AG10803 (cell line): ENCODE measurements at regions not wholly inside any gene's neighbourhood (a gene's known extent, or its start where the extent isn't known, plus 50 kb on each side); places are given as distances from the start of the nearest gene placed in this dataset.
"Not testable (repeated sequence)": the region's sequence is repeated elsewhere in the genome, so short reads cannot be mapped to it uniquely, and the experiment has no call there.

Experiments
- DNase-seq: peaks from one replicate; pipeline ENCODE4 v3.0.0; 2010; ENCODE audit warnings: low read depth
- H3K4me3 ChIP-seq: 2 replicates; pipeline ENCODE4 v1.5.1; 2011; ENCODE audit warnings: mild to moderate bottlenecking, low read length, control low read depth
- CTCF ChIP-seq: conservative IDR thresholded peaks from 2 replicates; pipeline ENCODE4 v1.5.1; 2011; ENCODE audit warnings: mild to moderate bottlenecking, low read length, control low read depth, inconsistent platforms

GRCh38 chr10:6936931-6937330 is 356.9 kb upstream of the PRKCQ start:
- DNase-seq, result no peak
- no peak overlapping the region for H3K4me3 ChIP-seq
- TF ChIP-seq CTCF, result no peak

- DNase-seq, result no peak
- no peak for TF ChIP-seq CTCF
- no peak overlapping the region for H3K4me3 ChIP-seq
Observed at GRCh38 chr10:6929148-6929830, 349.2 kb upstream of the PRKCQ start.

GRCh38 chr10:6928586-6928985 is 348.5 kb upstream of the PRKCQ start:
- no peak for DNase-seq
- H3K4me3 ChIP-seq, result no peak overlapping the region
- TF ChIP-seq CTCF, result no peak

GRCh38 chr10:6926971-6927370 is 346.9 kb upstream of the PRKCQ start:
- no peak overlapping the region for H3K4me3 ChIP-seq
- DNase-seq, result no peak
- TF ChIP-seq CTCF, result no peak

GRCh38 chr10:6925146-6925545 is 345.1 kb upstream of the PRKCQ start:
- H3K4me3 ChIP-seq, result no peak overlapping the region
- DNase-seq, result no peak
- no peak for TF ChIP-seq CTCF

GRCh38 chr10:6924166-6924565 is 344.1 kb upstream of the PRKCQ start:
- DNase-seq, result peak; percentile 42
- H3K4me3 ChIP-seq, result no peak overlapping the region
- TF ChIP-seq CTCF, result no peak

- DNase-seq, result not testable (repeated sequence)
Observed at GRCh38 chr10:6921026-6921425, 340.9 kb upstream of the PRKCQ start.

More at GRCh38 chr10:6921026-6921425, 340.9 kb upstream of the PRKCQ start:
- H3K4me3 ChIP-seq, result not testable (repeated sequence)
